B cell (primary cell): ENCODE measurements at regions not wholly inside any gene's neighbourhood (a gene's known extent, or its start where the extent isn't known, plus 50 kb on each side); places are given as distances from the start of the nearest gene placed in this dataset.

Experiments
- ATAC-seq: fragments of 200-7000 bp; cut with Tn5 transposase; one replicate; pipeline ENCODE4 v1.10.0; 2021; ENCODE audit warnings: low read depth, mild to moderate bottlenecking, moderate number of reproducible peaks, moderate library complexity
- CTCF ChIA-PET: fragments of 350-600 bp; sonication (Branson Sonifier 250); formaldehyde crosslinking; loops from one replicate; lab custom pipeline; 2021; ENCODE audit warnings: antibody characterized with exemption, inconsistent platforms; lab: Charles Lee
- POLR2A ChIA-PET: fragments of 350-600 bp; sonication (Branson Sonifier 250); formaldehyde crosslinking; loops from one replicate; lab custom pipeline; 2021; ENCODE audit warnings: antibody characterized with exemption; lab: Charles Lee
- DNase-seq: peaks from one replicate; pipeline ENCODE4 v3.0.0; 2013
- H2AFZ ChIP-seq: 2 replicates; pipeline ENCODE4 v1.6.1; 2012; ENCODE audit warnings: mild to moderate bottlenecking, low read depth, low read length; ENCODE audit not compliant: insufficient read depth, poor library complexity, severe bottlenecking
- H3K27ac ChIP-seq, 2 donors: 1 replicate in 1 of 2; 2 replicates in 1 of 2; pipeline ENCODE4 v1.5.1; 2012 to 2013; ENCODE audit warnings: low read length in 2 of 2, mild to moderate bottlenecking in 2 of 2, moderate library complexity in 1 of 2
- H3K27me3 ChIP-seq, 4 experiments: fragments of 200-600 bp in 1 of 4; sonication (generic) in 1 of 4; replicated peaks in 1 of 4; 1 replicate in 2 of 4; 2 replicates in 2 of 4; pipeline versions ENCODE4 v1.6.1 to v1.7.0; 2013 to 2016; ENCODE audit warnings: low read length in 3 of 4, mild to moderate bottlenecking in 2 of 4, mixed read lengths in 1 of 4, moderate library complexity in 1 of 4; ENCODE audit not compliant: insufficient read depth in 4 of 4, control insufficient read depth in 3 of 4; ENCODE audit errors: control extremely low read depth in 1 of 4
- H3K36me3 ChIP-seq, 2 experiments: replicated peaks in 1 of 2; 1 replicate in 1 of 2; 2 replicates in 1 of 2; pipeline versions ENCODE4 v1.6.1 to v1.7.1; 2013; ENCODE audit warnings: low read length in 1 of 2; ENCODE audit not compliant: insufficient read depth in 2 of 2, control insufficient read depth in 1 of 2; ENCODE audit errors: control extremely low read depth in 1 of 2, extremely low read depth in 1 of 2
- H3K4me1 ChIP-seq, 2 donors: fragments of 200-600 bp in 1 of 2; sonication (generic) in 1 of 2; 1 replicate in 1 of 2; 2 replicates in 1 of 2; pipeline versions ENCODE4 v1.5.1 to v1.6.1; 2013 to 2017; ENCODE audit warnings: low read length in 2 of 2; ENCODE audit not compliant: control insufficient read depth in 2 of 2, insufficient read depth in 2 of 2
- H3K4me2 ChIP-seq: replicated peaks from 2 replicates; pipeline ENCODE3; 2012; ENCODE audit warnings: mild to moderate bottlenecking, low read depth, low read length; ENCODE audit not compliant: poor library complexity, severe bottlenecking
- H3K4me3 ChIP-seq, 5 experiments: fragments of 200-600 bp in 1 of 5; sonication (generic) in 1 of 5; 1 replicate in 3 of 5; 2 replicates in 2 of 5; pipeline versions ENCODE4 v1.5.1 to v1.7.0; 2011 to 2016; ENCODE audit warnings: low read length in 4 of 5, mild to moderate bottlenecking in 4 of 5, low read depth in 2 of 5, control low read depth in 1 of 5, moderate library complexity in 1 of 5; ENCODE audit not compliant: insufficient read depth in 1 of 5; ENCODE audit errors: control extremely low read depth in 1 of 5, extremely low read depth in 1 of 5
- H3K79me2 ChIP-seq: fragments of 200-600 bp; sonication (generic); one replicate; pipeline ENCODE4 v1.6.0; 2016; ENCODE audit warnings: low read length; ENCODE audit not compliant: control insufficient read depth, insufficient read depth
- H3K9ac ChIP-seq: fragments of 200-600 bp; sonication (generic); 2 replicates; pipeline ENCODE4 v1.6.1; 2017; ENCODE audit warnings: mild to moderate bottlenecking, low read length, moderate library complexity
- H3K9me3 ChIP-seq, 3 donors: one replicate each; pipeline versions ENCODE4 v1.6.1 to v1.7.1; 2013; ENCODE audit warnings: low read length in 2 of 3; ENCODE audit not compliant: control insufficient read depth in 2 of 3, insufficient read depth in 1 of 3; ENCODE audit errors: control extremely low read depth in 1 of 3
- H4K20me1 ChIP-seq: 2 replicates; pipeline ENCODE4 v1.6.0; 2012; ENCODE audit warnings: mild to moderate bottlenecking, low read length; ENCODE audit not compliant: insufficient read depth, control insufficient read depth, poor library complexity, severe bottlenecking
- H3K27ac Mint-ChIP-seq: one replicate; pipeline ENCODE4 v1.8.0; 2021; ENCODE audit warnings: mixed read lengths
- H3K27me3 Mint-ChIP-seq: one replicate; pipeline ENCODE4 v1.8.0; 2021; ENCODE audit warnings: mixed read lengths
- H3K4me1 Mint-ChIP-seq: one replicate; pipeline ENCODE4 v1.8.0; 2021; ENCODE audit warnings: mixed read lengths
- H3K4me3 Mint-ChIP-seq: one replicate; pipeline ENCODE4 v1.8.0; 2021; ENCODE audit warnings: mixed read lengths
- H3K9me3 Mint-ChIP-seq: one replicate; pipeline ENCODE4 v1.8.0; 2022; ENCODE audit warnings: mixed read lengths; ENCODE audit not compliant: insufficient read depth
- CTCF ChIP-seq: fragments of 200-600 bp; IDR thresholded peaks from one replicate; pipeline ENCODE4 v1.8.0; 2022; ENCODE audit warnings: antibody characterized with exemption, mild to moderate bottlenecking
- EZH2 ChIP-seq: IDR thresholded peaks from 2 replicates; pipeline ENCODE4 v1.6.1; 2012; ENCODE audit warnings: borderline replicate concordance, low read depth, mild to moderate bottlenecking, moderate library complexity, low read length; ENCODE audit not compliant: insufficient read depth, poor library complexity, severe bottlenecking
- WGBS: methylation state at CpG from one replicate; pipeline ENCODE4 v1.1.5; 2013; ENCODE audit warnings: missing lambda C conversion rate; ENCODE audit not compliant: insufficient coverage; 5-methylcytosine and 5-hydroxymethylcytosine counted together
- intact Hi-C: fragments of 100-400 bp; cut with micrococcal nuclease; formaldehyde crosslinking; loops from one replicate; pipeline ENCODE4 v1.10.0; 2022

GRCh38 chr12:124384299-124384894, 89.5 kb downstream of the RFLNA start:
- 97% methylated on average over 15 of the region's 20 CpGs for WGBS
- Histone ChIP-seq H3K27ac (no peak overlapping the region), H3K9me3 (no peaks in the 10 kb centered on the region), H3K4me2 (no peak overlapping the region), H3K4me1 (peaks cover 5 to 17% of the 10 kb centered on the region in 2 donors), H3K36me3 (peaks cover 0 to 29% of the 10 kb centered on the region in 2 experiments), H4K20me1 (peaks cover 66% of the 10 kb centered on the region), H3K79me2 (peaks cover 33% of the 10 kb centered on the region), H3K9ac (no peak overlapping the region), H3K27me3 (no peaks in the 10 kb centered on the region), H2AFZ (no peak overlapping the region), H3K4me3 (no peak overlapping the region)
- ChIA-PET POLR2A (no interaction called here), CTCF (no interaction called here)
- TF ChIP-seq EZH2 = no peak
- no peak for TF ChIP-seq CTCF
- no peaks in the 10 kb centered on the region for H3K27me3 Mint-ChIP-seq
- no peak overlapping the region for H3K27ac Mint-ChIP-seq
- ATAC-seq = no peak
- no peak overlapping the region for H3K4me3 Mint-ChIP-seq
- no peaks in the 10 kb centered on the region for H3K9me3 Mint-ChIP-seq
- no peak for DNase-seq
- peaks cover 16% of the 10 kb centered on the region for H3K4me1 Mint-ChIP-seq
- intact Hi-C loops = no loop called here

- Histone ChIP-seq H3K27ac (no peak overlapping the region), H3K27me3 (no peaks in the 10 kb centered on the region), H2AFZ (no peak overlapping the region), H3K9ac (no peak overlapping the region), H3K36me3 (peaks cover 0 to 35% of the 10 kb centered on the region in 2 experiments), H3K4me3 (no peak overlapping the region), H3K4me2 (no peak overlapping the region), H3K9me3 (no peaks in the 10 kb centered on the region), H3K4me1 (peaks cover 0 to 5% of the 10 kb centered on the region in 2 donors), H3K79me2 (peaks cover 29% of the 10 kb centered on the region), H4K20me1 (peaks cover 57% of the 10 kb centered on the region)
- Mint-ChIP-seq H3K27me3 (no peaks in the 10 kb centered on the region), H3K4me3 (no peak overlapping the region), H3K9me3 (no peaks in the 10 kb centered on the region), H3K27ac (no peak overlapping the region), H3K4me1 (peaks cover 10% of the 10 kb centered on the region)
- no peak for ATAC-seq
- WGBS = 100% methylated on average over 6 of the region's 10 CpGs
- no peak for TF ChIP-seq EZH2
- TF ChIP-seq CTCF = no peak
- POLR2A ChIA-PET = no interaction called here
- CTCF ChIA-PET = no interaction called here
- intact Hi-C loops = no loop called here
- no peak for DNase-seq
Observed at GRCh38 chr12:124383028-124383427, 88.1 kb downstream of the RFLNA start.
